ENCODE measurements at regions not wholly inside any gene's neighbourhood (a gene's known extent, or its start where the extent isn't known, plus 50 kb on each side); places are given as distances from the start of the nearest gene placed in this dataset.

DNA sequence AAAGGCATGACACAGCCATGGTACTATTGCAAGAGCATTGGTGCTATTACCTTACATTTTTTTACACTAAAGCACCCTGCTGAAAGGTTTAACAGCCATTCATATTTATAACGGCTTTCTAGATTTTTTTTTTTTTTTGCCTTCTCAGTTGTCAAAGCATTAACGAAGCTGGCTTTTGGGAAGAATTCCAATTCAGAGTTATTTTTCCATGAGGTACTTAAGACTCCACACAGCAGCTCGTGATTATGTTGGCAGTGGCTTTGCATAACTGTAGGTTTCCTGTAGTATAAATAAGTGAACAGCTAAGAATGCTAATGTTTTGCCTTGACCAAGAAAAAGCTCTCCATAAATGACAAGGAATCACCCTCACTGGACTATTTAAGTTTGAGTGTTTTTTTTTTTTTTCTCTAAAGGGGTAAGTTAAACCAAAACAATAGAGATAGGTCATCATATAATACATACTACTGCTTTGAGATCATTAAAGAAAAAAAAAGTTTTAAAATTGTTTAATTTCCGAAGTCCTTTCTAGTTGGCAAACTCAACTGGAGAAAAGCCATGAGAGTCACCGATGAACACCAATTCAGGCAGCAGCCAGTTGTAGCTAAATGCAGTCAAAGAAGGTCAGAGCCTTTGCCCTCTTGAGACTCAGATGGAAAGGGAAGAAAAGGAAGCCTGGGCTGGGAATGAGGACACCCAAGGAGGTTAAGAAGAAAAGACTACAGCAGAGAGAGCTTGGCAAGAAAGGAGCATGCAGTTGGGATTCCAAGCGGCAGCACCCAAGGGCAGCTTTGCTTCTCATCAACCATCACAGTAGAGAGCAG lies 187.4 kb upstream of the NCKAP5 start:
- Histone ChIP-seq H3K9me3 (ENCODE audit: control insufficient read depth in 2 of 2, insufficient read depth in 1 of 2, low read depth in 1 of 2, low read length in 1 of 2) (no peaks in the 10 kb centered on the region), H3K27me3 (ENCODE audit: control insufficient read depth in 3 of 3, insufficient read depth in 3 of 3, low read length in 3 of 3) (no peaks in the 10 kb centered on the region), H3K27ac (ENCODE audit: low read depth in 1 of 3, low read length in 2 of 3) (peak overlapping the region in 2 of 3 donors; percentile 49 to 69), H3K4me3 (ENCODE audit: low read depth in 1 of 3, low read length in 3 of 3) (no peak overlapping the region), H3K36me3 (ENCODE audit: control insufficient read depth in 3 of 3, insufficient read depth in 2 of 3, low read depth in 1 of 3, low read length in 3 of 3) (no peaks in the 10 kb centered on the region), H3K4me1 (ENCODE audit: control insufficient read depth in 3 of 3, insufficient read depth in 2 of 3, low read depth in 1 of 3, low read length in 2 of 3) (peaks cover 0 to 5% (median 0%) of the 10 kb centered on the region in 3 donors)
- DNase-seq (peak in 1 of 2 donors; percentile 33), FAIRE-seq (no peak)
- WGBS, 3 donors: 55 to 73% (median 64%) methylated on average over 6 of the region's 6 CpGs

GRCh38 chr2:133756833-133757232 lies 188.6 kb upstream of the NCKAP5 start:
- DNase-seq: no peak
- 33 to 56% (median 37%) methylated on average over 1 of the region's 1 CpG for WGBS, 3 donors
- H3K27ac ChIP-seq (ENCODE audit: low read depth in 1 of 3, low read length in 2 of 3): no peak overlapping the region
- H3K4me3 ChIP-seq (ENCODE audit: low read depth in 1 of 3, low read length in 3 of 3): no peak overlapping the region
- H3K4me1 ChIP-seq (ENCODE audit: control insufficient read depth in 3 of 3, insufficient read depth in 2 of 3, low read depth in 1 of 3, low read length in 2 of 3): peaks cover 0 to 5% (median 0%) of the 10 kb centered on the region in 3 donors
- no peak for FAIRE-seq
- no peaks in the 10 kb centered on the region for H3K36me3 ChIP-seq (ENCODE audit: control insufficient read depth in 3 of 3, insufficient read depth in 2 of 3, low read depth in 1 of 3, low read length in 3 of 3)
- no peaks in the 10 kb centered on the region for H3K9me3 ChIP-seq (ENCODE audit: control insufficient read depth in 2 of 2, insufficient read depth in 1 of 2, low read depth in 1 of 2, low read length in 1 of 2)
- no peaks in the 10 kb centered on the region for H3K27me3 ChIP-seq (ENCODE audit: control insufficient read depth in 3 of 3, insufficient read depth in 3 of 3, low read length in 3 of 3)

- H3K9me3 ChIP-seq (ENCODE audit: control insufficient read depth in 2 of 2, insufficient read depth in 1 of 2, low read depth in 1 of 2, low read length in 1 of 2): no peaks in the 10 kb centered on the region
- peak overlapping the region in 1 of 3 donors; percentile 8 for H3K27ac ChIP-seq (ENCODE audit: low read depth in 1 of 3, low read length in 2 of 3)
- H3K27me3 ChIP-seq (ENCODE audit: control insufficient read depth in 3 of 3, insufficient read depth in 3 of 3, low read length in 3 of 3): no peaks in the 10 kb centered on the region
- FAIRE-seq: no peak
- H3K4me1 ChIP-seq (ENCODE audit: control insufficient read depth in 3 of 3, insufficient read depth in 2 of 3, low read depth in 1 of 3, low read length in 2 of 3): peaks cover 0 to 5% (median 0%) of the 10 kb centered on the region in 3 donors
- DNase-seq: no peak
- H3K4me3 ChIP-seq (ENCODE audit: low read depth in 1 of 3, low read length in 3 of 3): no peak overlapping the region
- H3K36me3 ChIP-seq (ENCODE audit: control insufficient read depth in 3 of 3, insufficient read depth in 2 of 3, low read depth in 1 of 3, low read length in 3 of 3): no peaks in the 10 kb centered on the region
- 66 to 76% (median 75%) methylated on average over 3 of the region's 3 CpGs for WGBS, 3 donors
These were observed 192.1 kb upstream of the NCKAP5 start for GRCh38 chr2:133760376-133760775.

DNA sequence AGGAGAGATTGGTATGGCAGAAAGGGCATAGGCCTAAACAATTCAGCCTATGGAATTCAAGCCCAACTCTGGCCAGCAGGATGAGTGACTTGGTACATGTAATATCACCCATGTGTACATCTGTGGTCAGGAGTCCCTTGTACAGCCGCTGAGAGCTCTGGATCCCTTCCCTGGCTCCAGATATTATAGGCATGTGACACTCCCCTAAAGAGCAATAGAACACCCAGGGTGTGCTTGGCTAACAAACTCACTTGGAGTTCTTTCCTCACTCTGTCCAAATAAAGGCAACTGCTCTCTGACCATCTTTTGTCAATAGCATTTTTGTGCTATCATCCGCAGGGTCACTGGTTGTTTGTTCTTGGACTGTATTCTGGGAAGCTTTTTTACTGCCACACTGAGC lies 197.4 kb upstream of the NCKAP5 start:
- Histone ChIP-seq H3K36me3 (ENCODE audit: control insufficient read depth in 3 of 3, insufficient read depth in 2 of 3, low read depth in 1 of 3, low read length in 3 of 3) (no peaks in the 10 kb centered on the region), H3K27me3 (ENCODE audit: control insufficient read depth in 3 of 3, insufficient read depth in 3 of 3, low read length in 3 of 3) (no peaks in the 10 kb centered on the region), H3K27ac (ENCODE audit: low read depth in 1 of 3, low read length in 2 of 3) (no peak overlapping the region), H3K9me3 (ENCODE audit: control insufficient read depth in 2 of 2, insufficient read depth in 1 of 2, low read depth in 1 of 2, low read length in 1 of 2) (no peaks in the 10 kb centered on the region), H3K4me1 (ENCODE audit: control insufficient read depth in 3 of 3, insufficient read depth in 2 of 3, low read depth in 1 of 3, low read length in 2 of 3) (no peaks in the 10 kb centered on the region), H3K4me3 (ENCODE audit: low read depth in 1 of 3, low read length in 3 of 3) (no peak overlapping the region)
- 23 to 49% (median 37%) methylated on average over 2 of the region's 2 CpGs for WGBS, 3 donors
- DNase-seq (no peak), FAIRE-seq (no peak)

DNA sequence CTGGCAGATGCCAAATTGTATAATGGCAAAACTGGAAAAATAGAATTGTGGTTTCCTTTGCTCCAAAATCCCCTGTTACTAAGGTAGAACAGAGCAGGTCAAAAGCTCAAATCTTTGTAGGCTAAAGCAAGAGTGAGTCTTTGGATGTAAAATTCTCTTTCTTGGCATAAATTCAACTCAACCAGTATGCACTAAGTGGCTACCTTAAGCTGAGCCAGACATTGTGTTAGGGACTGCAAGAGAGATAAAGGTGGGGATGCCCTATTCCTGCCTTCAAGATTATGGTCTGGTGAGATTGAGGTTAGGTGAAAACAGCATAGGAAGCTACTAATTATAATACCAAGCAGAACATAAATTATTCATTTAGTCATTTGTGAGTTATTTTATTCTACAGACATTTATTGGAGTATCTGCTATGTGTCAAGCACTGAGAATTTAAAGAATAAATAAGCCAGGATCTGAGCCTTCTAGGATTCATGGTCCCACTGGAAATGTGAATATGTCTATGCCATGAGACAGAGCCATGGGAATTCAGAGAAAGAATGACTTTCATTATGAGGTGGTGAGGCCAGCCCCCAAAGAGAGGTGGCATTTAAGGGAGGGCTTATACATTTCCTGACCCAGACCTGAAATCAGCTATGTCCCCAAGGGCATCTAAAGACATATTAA lies 198.0 kb upstream of the NCKAP5 start:
- FAIRE-seq (no peak), DNase-seq (no peak)
- Histone ChIP-seq H3K4me3 (ENCODE audit: low read depth in 1 of 3, low read length in 3 of 3) (no peak overlapping the region), H3K27me3 (ENCODE audit: control insufficient read depth in 3 of 3, insufficient read depth in 3 of 3, low read length in 3 of 3) (no peaks in the 10 kb centered on the region), H3K9me3 (ENCODE audit: control insufficient read depth in 2 of 2, insufficient read depth in 1 of 2, low read depth in 1 of 2, low read length in 1 of 2) (no peaks in the 10 kb centered on the region), H3K27ac (ENCODE audit: low read depth in 1 of 3, low read length in 2 of 3) (no peak overlapping the region), H3K36me3 (ENCODE audit: control insufficient read depth in 3 of 3, insufficient read depth in 2 of 3, low read depth in 1 of 3, low read length in 3 of 3) (no peaks in the 10 kb centered on the region), H3K4me1 (ENCODE audit: control insufficient read depth in 3 of 3, insufficient read depth in 2 of 3, low read depth in 1 of 3, low read length in 2 of 3) (no peaks in the 10 kb centered on the region)

GRCh38 chr2:133768256-133768655 lies 200.0 kb upstream of the NCKAP5 start:
- Histone ChIP-seq H3K4me3 (ENCODE audit: low read depth in 1 of 3, low read length in 3 of 3) (no peak overlapping the region), H3K9me3 (ENCODE audit: control insufficient read depth in 2 of 2, insufficient read depth in 1 of 2, low read depth in 1 of 2, low read length in 1 of 2) (no peaks in the 10 kb centered on the region), H3K27me3 (ENCODE audit: control insufficient read depth in 3 of 3, insufficient read depth in 3 of 3, low read length in 3 of 3) (no peaks in the 10 kb centered on the region), H3K36me3 (ENCODE audit: control insufficient read depth in 3 of 3, insufficient read depth in 2 of 3, low read depth in 1 of 3, low read length in 3 of 3) (no peaks in the 10 kb centered on the region), H3K4me1 (ENCODE audit: control insufficient read depth in 3 of 3, insufficient read depth in 2 of 3, low read depth in 1 of 3, low read length in 2 of 3) (no peaks in the 10 kb centered on the region), H3K27ac (ENCODE audit: low read depth in 1 of 3, low read length in 2 of 3) (no peak overlapping the region)
- 58 to 80% (median 76%) methylated on average over 2 of the region's 2 CpGs for WGBS, 3 donors
- FAIRE-seq (no peak), DNase-seq (no peak)

DNA sequence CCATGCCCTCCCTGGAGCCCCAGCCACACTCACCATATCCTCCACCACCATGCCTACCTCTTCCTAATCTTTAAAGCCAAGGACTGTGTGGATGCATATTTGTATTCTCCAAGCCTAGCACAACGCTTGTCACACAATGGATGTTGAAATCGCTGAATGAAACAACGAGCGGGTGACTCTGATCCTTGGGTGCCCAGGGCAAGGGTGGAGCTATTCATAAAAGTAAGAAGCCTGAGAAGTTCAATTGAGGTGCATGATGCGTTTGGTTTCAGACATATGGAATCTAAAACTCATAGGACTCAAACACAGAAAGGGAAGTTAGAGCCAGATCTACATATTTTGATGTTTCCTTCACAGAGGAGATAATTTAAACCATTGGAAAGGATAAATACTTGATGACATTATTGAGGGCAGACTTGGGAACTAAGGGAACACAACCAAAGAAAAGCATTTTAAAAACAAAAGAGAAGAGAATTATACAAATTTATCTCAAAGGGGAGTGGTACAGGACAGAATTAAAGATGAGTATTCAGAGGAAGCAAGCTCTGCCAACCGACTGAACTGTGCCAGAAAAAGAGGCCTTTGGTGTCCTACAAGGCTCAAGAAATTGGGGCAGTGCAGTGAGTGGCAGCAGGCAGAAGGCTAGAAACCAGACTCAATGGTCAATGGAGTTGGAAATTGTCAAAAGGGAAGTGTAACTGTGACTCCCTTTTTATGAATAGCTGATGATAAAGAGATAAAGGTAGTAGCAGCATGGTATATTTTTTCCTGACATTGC lies 200.6 kb upstream of the NCKAP5 start:
- no peak for DNase-seq
- Histone ChIP-seq H3K4me1 (ENCODE audit: control insufficient read depth in 3 of 3, insufficient read depth in 2 of 3, low read depth in 1 of 3, low read length in 2 of 3) (no peaks in the 10 kb centered on the region), H3K36me3 (ENCODE audit: control insufficient read depth in 3 of 3, insufficient read depth in 2 of 3, low read depth in 1 of 3, low read length in 3 of 3) (no peaks in the 10 kb centered on the region), H3K4me3 (ENCODE audit: low read depth in 1 of 3, low read length in 3 of 3) (no peak overlapping the region), H3K27me3 (ENCODE audit: control insufficient read depth in 3 of 3, insufficient read depth in 3 of 3, low read length in 3 of 3) (no peaks in the 10 kb centered on the region), H3K9me3 (ENCODE audit: control insufficient read depth in 2 of 2, insufficient read depth in 1 of 2, low read depth in 1 of 2, low read length in 1 of 2) (no peaks in the 10 kb centered on the region), H3K27ac (ENCODE audit: low read depth in 1 of 3, low read length in 2 of 3) (no peak overlapping the region)
- FAIRE-seq: no peak
- WGBS, 3 donors: 81 to 88% (median 83%) methylated on average over 6 of the region's 6 CpGs

GRCh38 chr2:133773854-133774653 lies 205.8 kb upstream of the NCKAP5 start:
- DNase-seq (no peak), FAIRE-seq (no peak)
- 53 to 62% (median 58%) methylated on average over 2 of the region's 2 CpGs for WGBS, 3 donors
- Histone ChIP-seq H3K27ac (ENCODE audit: low read depth in 1 of 3, low read length in 2 of 3) (no peak overlapping the region), H3K4me3 (ENCODE audit: low read depth in 1 of 3, low read length in 3 of 3) (no peak overlapping the region), H3K9me3 (ENCODE audit: control insufficient read depth in 2 of 2, insufficient read depth in 1 of 2, low read depth in 1 of 2, low read length in 1 of 2) (no peaks in the 10 kb centered on the region), H3K27me3 (ENCODE audit: control insufficient read depth in 3 of 3, insufficient read depth in 3 of 3, low read length in 3 of 3) (no peaks in the 10 kb centered on the region), H3K4me1 (ENCODE audit: control insufficient read depth in 3 of 3, insufficient read depth in 2 of 3, low read depth in 1 of 3, low read length in 2 of 3) (no peaks in the 10 kb centered on the region), H3K36me3 (ENCODE audit: control insufficient read depth in 3 of 3, insufficient read depth in 2 of 3, low read depth in 1 of 3, low read length in 3 of 3) (no peaks in the 10 kb centered on the region)
